ENCODE measurements at regions not wholly inside any gene's neighbourhood (a gene's known extent, or its start where the extent isn't known, plus 50 kb on each side); places are given as distances from the start of the nearest gene placed in this dataset.

- H3K27ac ChIP-seq = no peak overlapping the region
- H3K36me3 ChIP-seq = no peaks in the 10 kb centered on the region
- WGBS, 2 donors = 60 to 75% methylated on average over 3 of the region's 3 CpGs
- no peak for TF ChIP-seq CTCF (IDR thresholded peaks at IDR 0.05)
- intact Hi-C loops (cut with DNase I) = no loop called here
- DNase-seq (no peak), ATAC-seq (no peak)
- no peak overlapping the region for H3K4me3 ChIP-seq
- H3K27me3 ChIP-seq = no peaks in the 10 kb centered on the region
- H3K9me3 ChIP-seq = no peaks in the 10 kb centered on the region
- H3K4me1 ChIP-seq = no peaks in the 10 kb centered on the region
Observed at GRCh38 chr5:98104454-98105188, 668.8 kb upstream of the RGMB start.

GRCh38 chr5:98105681-98106080, 667.8 kb upstream of the RGMB start:
- WGBS, 2 donors = 62 to 73% methylated on average over 6 of the region's 6 CpGs
- DNase-seq (no peak), ATAC-seq (no peak)
- no peak overlapping the region for H3K27ac ChIP-seq
- H3K4me3 ChIP-seq = no peak overlapping the region
- H3K27me3 ChIP-seq = no peaks in the 10 kb centered on the region
- H3K4me1 ChIP-seq = no peaks in the 10 kb centered on the region
- intact Hi-C loops (cut with DNase I) = no loop called here
- no peak for TF ChIP-seq CTCF (IDR thresholded peaks at IDR 0.05)
- H3K9me3 ChIP-seq = no peaks in the 10 kb centered on the region
- H3K36me3 ChIP-seq = no peaks in the 10 kb centered on the region

GRCh38 chr5:98106116-98107031, 667.1 kb upstream of the RGMB start:
- no peak overlapping the region for H3K4me3 ChIP-seq
- no peak for ATAC-seq
- no peaks in the 10 kb centered on the region for H3K4me1 ChIP-seq
- no peaks in the 10 kb centered on the region for H3K36me3 ChIP-seq
- intact Hi-C loops (cut with DNase I) = no loop called here
- no peak for TF ChIP-seq CTCF (IDR thresholded peaks at IDR 0.05)
- H3K9me3 ChIP-seq = no peaks in the 10 kb centered on the region
- 54 to 69% methylated on average over 4 of the region's 4 CpGs for WGBS, 2 donors
- no peak for DNase-seq
- H3K27me3 ChIP-seq = peaks cover 0 to 2% (median 0%) of the 10 kb centered on the region in 7 donors
- peak overlapping the region in 1 of 10 donors; percentile 30 for H3K27ac ChIP-seq

- ATAC-seq (no peak), DNase-seq (no peak)
- peaks cover 0 to 7% (median 0%) of the 10 kb centered on the region in 11 donors for H3K9me3 ChIP-seq
- no peaks in the 10 kb centered on the region for H3K36me3 ChIP-seq
- 86 to 89% methylated on average over 1 of the region's 1 CpG for WGBS, 2 donors
- no peak for TF ChIP-seq CTCF (IDR thresholded peaks at IDR 0.05)
- intact Hi-C loops (cut with DNase I) = no loop called here
- H3K27me3 ChIP-seq = peaks cover 0 to 2% (median 0%) of the 10 kb centered on the region in 7 donors
- no peak overlapping the region for H3K4me3 ChIP-seq
- H3K27ac ChIP-seq = no peak overlapping the region
- H3K4me1 ChIP-seq = no peaks in the 10 kb centered on the region
Observed at GRCh38 chr5:98108497-98108896, 665.0 kb upstream of the RGMB start.
